ENCODE measurements at regions not wholly inside any gene's neighbourhood (a gene's known extent, or its start where the extent isn't known, plus 50 kb on each side); places are given as distances from the start of the nearest gene placed in this dataset.
A peak's percentile ranks its signal among the peaks of the same experiment; 100 is the strongest.

DNA sequence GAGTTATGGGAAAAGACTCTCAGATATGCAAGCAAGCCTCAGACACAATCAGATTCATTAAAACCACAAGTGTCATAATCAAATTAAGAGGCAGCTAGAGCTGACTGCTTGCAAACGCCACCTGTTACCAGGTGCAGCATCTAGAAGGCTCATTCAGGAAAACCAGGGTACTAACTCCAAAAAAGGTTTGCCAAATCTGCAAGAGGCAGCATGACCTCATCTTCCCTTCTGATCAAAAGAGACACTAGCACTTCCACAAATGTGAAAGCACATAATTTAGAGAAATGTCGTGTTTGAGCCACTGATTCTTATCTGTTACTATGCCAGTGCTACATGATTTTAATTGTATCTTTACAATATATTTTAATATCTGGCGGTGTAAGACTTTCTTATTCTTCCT, 123.3 kb upstream of the NANOGP8 start:
- Histone ChIP-seq H3K9me3 (ENCODE audit: insufficient read depth, low read length, severe bottlenecking) (no peaks in the 10 kb centered on the region), H3K9ac (ENCODE audit: low read depth, low read length) (no peak overlapping the region), H4K20me1 (ENCODE audit: insufficient read depth, low read length) (no peaks in the 10 kb centered on the region), H3K27me3 (ENCODE audit: insufficient read depth, low read length, poor library complexity) (no peaks in the 10 kb centered on the region), H2AFZ (ENCODE audit: low read depth, low read length) (no peak overlapping the region), H3K36me3 (ENCODE audit: insufficient read depth, low read length) (no peaks in the 10 kb centered on the region), H3K4me1 (ENCODE audit: insufficient read depth, low read length) (no peaks in the 10 kb centered on the region), H3K4me2 (ENCODE audit: insufficient read depth, low read length) (no peak overlapping the region), H3K79me2 (ENCODE audit: insufficient read depth, low read length) (no peaks in the 10 kb centered on the region), H3K27ac (ENCODE audit: low read length) (no peak overlapping the region), H3K4me3 (ENCODE audit: low read depth in 1 of 2, low read length in 2 of 2) (no peak overlapping the region)
- no peak for TF ChIP-seq CTCF (IDR thresholded peaks at IDR 0.05; ENCODE audit: borderline replicate concordance, extremely low read depth, low read length, poor library complexity, severe bottlenecking)
- TF ChIP-seq EZH2 (IDR thresholded peaks at IDR 0.05; ENCODE audit: borderline replicate concordance, low read depth, low read length, severe bottlenecking), result no peak
- ATAC-seq (ENCODE audit: insufficient read depth, low read depth) (no peak), DNase-seq (no peak)

DNA sequence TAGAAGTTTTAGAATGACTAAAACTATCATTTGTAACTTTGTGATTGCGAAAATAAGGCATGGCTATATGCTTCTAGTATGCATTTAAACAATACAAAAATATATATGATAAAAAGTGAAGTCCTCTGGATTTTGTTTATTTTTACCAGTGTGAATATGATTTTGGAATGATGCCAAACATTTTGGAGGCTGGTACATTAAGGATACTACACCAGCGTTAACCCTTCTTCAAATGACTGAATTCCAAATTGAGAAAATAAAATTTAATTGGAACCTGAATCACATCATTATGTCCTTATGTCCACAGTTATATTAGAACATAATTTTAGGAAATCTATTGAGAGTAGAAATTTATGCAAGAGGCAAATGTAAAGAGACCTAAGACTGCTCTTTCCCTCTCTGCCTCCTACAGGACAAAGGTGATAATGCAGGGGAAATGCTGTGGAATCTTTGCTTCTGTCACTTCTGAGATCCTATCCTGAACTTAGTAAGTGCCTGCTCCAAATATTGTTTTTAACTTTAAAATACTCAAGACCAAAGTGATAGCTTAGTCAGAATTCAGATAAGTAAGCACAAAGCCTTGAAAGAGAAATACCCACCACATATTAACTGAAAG, 121.1 kb upstream of the NANOGP8 start:
- Histone ChIP-seq H3K4me3 (ENCODE audit: low read depth in 1 of 2, low read length in 2 of 2) (no peak overlapping the region), H4K20me1 (ENCODE audit: insufficient read depth, low read length) (no peaks in the 10 kb centered on the region), H3K9ac (ENCODE audit: low read depth, low read length) (no peak overlapping the region), H3K4me1 (ENCODE audit: insufficient read depth, low read length) (no peaks in the 10 kb centered on the region), H3K27ac (ENCODE audit: low read length) (no peak overlapping the region), H3K27me3 (ENCODE audit: insufficient read depth, low read length, poor library complexity) (no peaks in the 10 kb centered on the region), H2AFZ (ENCODE audit: low read depth, low read length) (no peak overlapping the region), H3K4me2 (ENCODE audit: insufficient read depth, low read length) (no peak overlapping the region), H3K36me3 (ENCODE audit: insufficient read depth, low read length) (no peaks in the 10 kb centered on the region), H3K9me3 (ENCODE audit: insufficient read depth, low read length, severe bottlenecking) (no peaks in the 10 kb centered on the region), H3K79me2 (ENCODE audit: insufficient read depth, low read length) (no peaks in the 10 kb centered on the region)
- peak; percentile 5 for DNase-seq
- ATAC-seq (ENCODE audit: insufficient read depth, low read depth), result no peak
- TF ChIP-seq EZH2 (IDR thresholded peaks at IDR 0.05; ENCODE audit: borderline replicate concordance, low read depth, low read length, severe bottlenecking) (no peak), CTCF (IDR thresholded peaks at IDR 0.05; ENCODE audit: borderline replicate concordance, extremely low read depth, low read length, poor library complexity, severe bottlenecking) (peak; percentile 57)

GRCh38 chr15:35198197-35198596, 113.1 kb upstream of the NANOGP8 start:
- Histone ChIP-seq H2AFZ (ENCODE audit: low read depth, low read length) (no peak overlapping the region), H3K4me3 (ENCODE audit: low read depth in 1 of 2, low read length in 2 of 2) (no peak overlapping the region), H3K79me2 (ENCODE audit: insufficient read depth, low read length) (no peaks in the 10 kb centered on the region), H3K9me3 (ENCODE audit: insufficient read depth, low read length, severe bottlenecking) (no peaks in the 10 kb centered on the region), H3K4me1 (ENCODE audit: insufficient read depth, low read length) (no peaks in the 10 kb centered on the region), H4K20me1 (ENCODE audit: insufficient read depth, low read length) (no peaks in the 10 kb centered on the region), H3K4me2 (ENCODE audit: insufficient read depth, low read length) (no peak overlapping the region), H3K36me3 (ENCODE audit: insufficient read depth, low read length) (no peaks in the 10 kb centered on the region), H3K9ac (ENCODE audit: low read depth, low read length) (no peak overlapping the region), H3K27ac (ENCODE audit: low read length) (no peak overlapping the region), H3K27me3 (ENCODE audit: insufficient read depth, low read length, poor library complexity) (no peaks in the 10 kb centered on the region)
- DNase-seq (no peak), ATAC-seq (ENCODE audit: insufficient read depth, low read depth) (no peak)
- TF ChIP-seq CTCF (IDR thresholded peaks at IDR 0.05; ENCODE audit: borderline replicate concordance, extremely low read depth, low read length, poor library complexity, severe bottlenecking) (no peak), EZH2 (IDR thresholded peaks at IDR 0.05; ENCODE audit: borderline replicate concordance, low read depth, low read length, severe bottlenecking) (no peak)
